ENCODE measurements at regions not wholly inside any gene's neighbourhood (a gene's known extent, or its start where the extent isn't known, plus 50 kb on each side); places are given as distances from the start of the nearest gene placed in this dataset.
A peak's percentile ranks its signal among the peaks of the same experiment; 100 is the strongest.
"Not testable (repeated sequence)": the region's sequence is repeated elsewhere in the genome, so short reads cannot be mapped to it uniquely, and the experiment has no call there.

DNA sequence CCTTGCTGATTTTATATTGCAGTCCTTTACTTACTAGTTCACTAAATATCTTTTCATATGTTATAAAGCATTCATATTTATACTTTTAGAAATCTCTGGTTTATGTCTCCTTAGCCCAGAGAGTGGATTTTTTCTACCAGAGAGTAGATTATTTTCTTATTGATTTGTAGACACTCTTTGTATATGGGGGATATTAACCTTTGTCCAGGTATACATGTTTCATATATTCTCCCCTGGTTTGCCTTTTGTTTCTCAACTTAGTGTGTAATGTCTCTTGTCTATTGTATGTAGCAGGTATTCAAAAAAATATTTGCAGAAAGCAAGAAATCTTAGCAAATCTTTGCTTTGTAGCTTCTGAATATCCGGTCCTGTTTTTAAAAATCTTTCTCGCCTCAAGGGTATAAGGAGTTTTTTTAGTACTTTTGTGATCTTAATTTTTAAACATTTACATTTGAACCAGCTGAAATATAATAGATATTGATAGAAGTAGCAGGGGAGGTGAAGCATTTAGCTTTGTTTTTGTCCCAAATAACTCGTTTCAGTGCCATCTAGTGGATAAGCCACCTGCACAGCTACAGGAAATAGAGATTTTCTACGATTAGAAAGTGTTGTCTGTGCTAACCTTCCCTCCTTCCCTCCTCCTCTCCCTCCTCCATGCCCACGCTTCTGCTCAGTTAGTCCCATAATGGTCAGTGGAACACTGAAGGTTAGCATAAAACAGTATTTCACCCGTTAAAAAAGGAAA is 97.0 kb downstream of the PHETA1 start:
- peak; percentile 23 for DNase-seq

DNA sequence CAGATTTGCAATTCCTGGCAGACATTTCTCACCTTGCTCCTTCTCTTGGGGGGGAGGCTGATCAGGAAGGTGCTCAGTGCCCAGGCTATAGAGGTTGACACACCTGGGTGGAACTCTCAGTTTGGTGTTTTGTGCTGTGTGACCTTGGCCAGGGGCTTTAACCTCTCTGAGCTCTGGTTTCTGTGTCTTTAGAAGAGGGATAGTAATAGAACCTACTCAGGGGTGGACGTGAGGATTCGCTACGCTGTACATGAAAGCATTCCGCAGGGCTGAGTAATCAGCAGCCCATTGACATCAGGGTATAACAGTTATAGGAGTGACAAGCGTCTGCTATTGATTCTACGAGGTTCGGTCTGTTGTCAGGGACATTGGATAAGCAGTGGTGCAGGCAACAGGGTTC is 98.1 kb downstream of the PHETA1 start:
- DNase-seq, result no peak

DNA sequence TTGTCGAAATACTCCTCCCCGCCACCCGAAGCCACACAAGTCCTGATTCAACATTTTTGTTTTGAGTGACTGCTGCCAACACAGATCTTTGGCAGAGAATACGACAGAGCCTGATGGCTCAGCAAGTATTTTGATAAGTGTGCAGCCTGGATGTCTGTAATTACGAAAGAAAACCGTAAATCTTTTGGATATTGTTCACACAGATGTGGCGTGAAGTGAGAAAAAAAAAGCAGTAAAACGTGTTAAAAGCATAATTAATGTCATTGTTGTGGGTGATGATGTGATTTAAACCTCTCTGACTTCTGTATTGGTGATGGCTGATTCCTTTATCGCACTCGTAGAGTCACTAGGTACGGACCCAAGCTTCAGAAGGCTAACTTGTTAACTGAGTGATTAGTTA is 98.7 kb downstream of the PHETA1 start:
- no peak for DNase-seq

DNA sequence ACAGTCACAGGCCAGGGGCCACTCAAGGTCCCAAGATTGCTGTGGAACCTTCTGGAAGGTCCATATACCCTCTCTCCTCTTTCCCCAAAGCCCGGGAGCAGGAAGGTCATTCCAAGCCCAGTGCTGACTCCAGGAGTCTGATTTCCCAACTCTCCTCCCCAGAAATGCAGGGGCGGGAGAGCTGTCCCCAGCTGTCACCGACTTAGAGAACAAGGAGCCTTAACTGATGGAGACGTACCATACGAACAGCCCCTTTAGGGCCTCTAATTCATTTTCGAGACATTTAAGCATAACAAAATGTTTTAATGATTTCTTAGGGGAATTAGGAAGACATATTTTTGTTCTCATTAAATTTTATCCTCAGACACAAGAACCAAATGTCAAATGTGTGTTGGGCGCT is 99.2 kb downstream of the PHETA1 start:
- DNase-seq, result no peak

DNA sequence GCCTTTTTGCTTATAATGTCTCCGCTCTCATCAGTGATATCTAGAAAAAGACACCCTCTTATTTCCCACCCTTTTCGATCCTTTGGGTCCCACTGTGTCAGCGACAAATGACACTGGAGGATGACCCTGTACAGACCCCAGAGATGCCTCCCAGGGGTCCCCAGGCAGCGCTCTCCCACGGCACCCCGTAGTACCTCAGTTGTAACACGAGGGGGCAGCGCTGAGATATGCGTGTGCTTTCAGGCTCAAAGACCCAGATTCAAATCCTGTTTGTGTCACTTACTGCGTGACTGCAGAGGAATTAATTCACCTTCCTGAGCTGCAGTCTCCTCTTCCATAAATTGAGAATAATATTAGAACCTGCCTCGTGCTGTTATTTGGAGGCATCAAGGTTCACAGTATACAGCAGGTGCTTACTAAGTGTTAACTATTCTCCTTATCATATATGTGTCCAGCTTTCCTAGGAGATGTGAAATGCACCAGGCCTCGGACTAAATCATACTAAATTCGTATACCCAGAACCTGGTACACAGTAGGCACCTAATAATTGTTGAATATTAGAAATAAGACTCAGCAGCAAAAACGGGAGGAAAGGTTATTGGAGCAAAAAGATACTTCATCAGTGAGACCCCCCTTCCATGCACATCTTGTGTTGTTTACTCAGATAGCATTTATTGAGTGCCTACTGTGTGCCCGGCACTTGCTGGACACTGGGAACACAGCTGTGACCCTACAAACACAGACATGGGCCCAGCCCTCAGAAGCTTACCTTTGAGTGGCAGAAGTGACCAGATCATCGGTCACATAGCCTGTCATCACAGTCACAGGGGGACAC is 99.9 kb downstream of the PHETA1 start:
- peak; percentile 34 for DNase-seq

DNA sequence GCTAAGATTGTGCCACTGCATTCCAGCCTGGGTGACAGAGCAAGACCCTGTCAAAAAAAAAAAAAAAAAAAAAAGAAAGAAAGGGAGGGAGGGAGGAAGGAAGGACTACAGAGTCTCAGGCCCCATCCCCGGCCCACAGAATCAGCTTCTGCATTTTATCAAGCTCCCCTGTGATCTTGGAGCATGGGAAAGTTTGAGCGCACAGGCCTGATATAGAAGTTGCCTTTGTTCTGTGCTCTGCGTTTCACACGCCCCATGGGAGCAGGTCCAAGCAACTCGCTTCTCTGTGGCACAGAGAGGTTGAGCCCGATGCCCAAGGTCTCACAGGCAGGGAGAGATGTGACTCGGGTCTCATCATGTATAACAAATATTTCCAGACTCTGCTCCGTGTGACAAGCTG is 101.8 kb downstream of the PHETA1 start:
- DNase-seq, result no peak

DNA sequence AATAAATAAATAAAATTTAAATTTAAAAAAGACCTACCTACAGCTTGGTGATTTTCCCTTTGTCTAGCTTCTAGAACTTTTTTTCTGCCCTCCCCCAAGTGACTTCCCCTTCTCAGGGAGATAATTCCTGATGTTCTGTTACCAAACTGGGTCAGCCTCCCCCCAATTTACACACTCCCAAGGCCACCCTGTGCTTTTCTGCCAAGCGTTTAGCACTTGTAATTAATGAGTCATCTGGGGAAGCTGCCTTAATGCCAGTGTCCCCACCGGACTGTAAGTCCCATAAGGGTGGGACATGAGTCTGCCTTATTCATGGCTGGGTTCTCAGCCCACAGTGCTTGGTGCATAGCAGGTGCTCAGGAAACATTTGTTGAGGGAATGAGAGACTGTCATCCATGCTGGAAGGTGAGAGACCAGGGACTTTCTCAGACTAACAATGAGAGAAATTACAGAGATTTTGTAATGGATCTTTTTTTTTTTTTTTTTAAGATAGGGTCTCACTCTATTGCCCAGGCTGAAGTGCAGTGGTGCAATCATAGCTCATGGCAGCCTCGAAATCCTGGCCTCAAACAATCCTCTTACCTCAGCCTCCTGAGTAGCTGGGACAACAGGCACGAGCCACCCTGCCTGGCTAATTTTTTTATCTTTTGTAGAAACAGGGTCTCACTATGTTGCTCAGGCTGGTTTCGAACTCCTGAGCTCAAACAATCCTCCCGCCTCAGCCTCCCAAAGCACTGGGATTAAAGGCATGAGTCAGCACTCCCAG is 106.8 kb downstream of the PHETA1 start:
- no peak for DNase-seq

DNA sequence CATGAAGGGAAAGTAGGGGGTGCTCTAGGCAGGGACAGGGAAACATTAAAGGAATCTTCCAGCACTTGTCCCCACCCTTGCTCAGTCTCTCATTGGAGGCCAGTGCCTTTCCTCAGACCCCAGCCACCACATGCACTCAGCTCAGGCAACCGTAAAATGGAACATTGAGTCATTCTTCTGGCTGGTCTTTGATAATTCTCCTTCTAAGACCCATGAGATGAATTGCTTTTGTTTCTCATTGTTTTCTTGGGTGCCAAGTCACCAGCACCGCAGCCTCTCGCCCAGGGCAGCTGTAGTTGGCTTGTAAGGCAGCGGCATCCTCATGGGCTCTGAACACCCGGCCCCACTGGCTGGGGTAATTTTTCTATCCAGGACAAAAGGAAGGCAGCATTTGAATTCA is 108.2 kb downstream of the PHETA1 start:
- DNase-seq, result no peak

DNA sequence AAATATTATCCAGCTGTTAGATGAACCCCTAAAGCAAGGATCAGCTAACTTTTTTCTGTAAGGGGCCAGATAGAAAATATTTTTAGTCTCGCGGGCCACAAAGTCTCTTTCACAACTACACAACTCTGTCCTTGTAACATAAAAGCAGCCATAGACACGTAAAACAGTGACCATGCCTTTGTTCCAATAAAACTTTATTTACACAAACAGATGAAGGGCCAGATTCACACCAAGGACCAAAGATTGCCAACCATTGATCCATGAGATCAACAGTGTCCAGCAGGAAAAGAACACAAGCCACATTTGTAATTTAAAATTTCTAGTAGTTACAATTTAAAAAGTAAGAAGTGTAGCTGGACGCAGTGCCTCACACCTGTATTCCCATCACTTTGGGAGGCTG is 109.7 kb downstream of the PHETA1 start:
- no peak for DNase-seq

DNA sequence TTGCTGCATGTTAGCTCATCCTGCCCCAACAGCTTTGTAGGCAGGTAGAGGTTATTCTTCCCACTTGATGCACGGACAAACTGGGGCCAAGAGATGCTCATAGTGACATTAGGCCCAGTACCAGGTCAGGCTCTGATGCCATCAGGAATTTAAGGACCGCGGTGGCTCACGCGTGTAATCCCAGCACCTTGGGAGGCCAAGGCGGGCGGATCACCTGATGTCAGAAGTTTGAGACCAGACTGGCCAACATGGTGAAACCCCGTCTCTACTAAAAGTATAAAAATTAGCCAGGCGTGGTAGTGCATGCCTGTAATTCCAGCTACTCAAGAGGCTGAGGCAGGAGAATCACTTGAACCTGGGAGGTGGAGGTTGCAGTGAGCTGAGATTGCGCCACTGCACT is 110.8 kb downstream of the PHETA1 start:
- not testable (repeated sequence) for DNase-seq

DNA sequence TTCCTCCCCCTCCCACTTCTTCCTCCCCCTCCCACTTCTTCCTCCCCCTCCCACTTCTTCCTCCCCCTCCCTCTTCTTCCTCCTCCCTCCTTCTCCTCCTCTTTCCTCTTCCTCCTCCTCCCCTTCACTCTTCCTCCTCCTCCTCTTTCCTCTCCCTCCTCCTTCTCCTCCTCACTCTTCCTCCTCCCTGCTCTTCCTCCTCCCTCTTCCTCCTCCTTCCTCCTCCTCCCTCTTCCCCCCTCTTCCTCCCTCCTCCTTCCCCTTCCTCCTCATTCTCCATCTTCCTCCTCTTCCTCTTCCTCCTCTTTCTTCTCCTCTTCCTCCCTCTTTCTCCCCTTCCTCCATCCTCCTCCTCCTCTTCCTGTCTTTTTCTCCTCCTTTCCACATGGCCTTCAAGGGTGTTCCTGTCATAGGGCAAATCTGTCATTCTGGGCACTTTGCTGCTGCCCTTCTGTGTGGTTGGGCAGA is 111.4 kb downstream of the PHETA1 start:
- DNase-seq, result no peak

DNA sequence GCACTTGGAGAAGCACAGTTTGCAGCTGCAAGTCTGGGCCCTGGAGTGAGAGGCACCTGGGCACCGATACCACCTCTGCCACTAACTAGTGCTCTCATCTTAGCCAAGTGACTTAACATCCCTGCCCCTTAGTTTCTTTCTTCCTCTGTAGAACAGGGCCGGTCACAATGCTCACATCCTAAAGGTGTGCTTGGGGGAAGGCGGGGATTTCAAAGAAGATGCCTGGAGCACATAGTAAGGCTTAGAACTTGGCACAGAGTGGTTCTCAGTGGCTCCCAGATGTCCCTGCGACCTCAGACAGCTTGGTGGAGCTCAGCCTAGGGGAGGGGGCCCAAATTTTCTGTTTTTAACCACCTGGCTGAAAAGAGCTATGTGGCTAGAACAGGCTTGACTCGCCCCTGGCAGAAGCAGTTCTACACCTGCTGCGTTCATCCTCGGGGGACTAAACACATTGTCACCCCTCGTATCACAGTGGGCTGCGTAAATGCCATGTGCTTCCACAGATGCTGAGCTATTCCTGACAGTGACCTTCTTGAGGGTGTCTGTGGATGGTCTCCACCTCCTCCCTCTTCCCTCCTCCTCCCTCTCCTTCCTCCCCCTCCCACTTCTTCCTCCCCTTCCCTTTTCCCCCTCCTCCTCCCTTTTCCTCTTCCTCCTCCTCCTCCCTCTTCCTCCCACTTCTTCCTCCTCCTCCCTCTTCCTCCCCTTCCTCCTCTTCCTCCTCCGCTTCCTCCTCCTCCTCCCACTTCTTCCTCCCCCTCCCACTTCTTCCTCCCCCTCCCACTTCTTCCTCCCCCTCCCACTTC is 112.1 kb downstream of the PHETA1 start:
- no peak for DNase-seq

DNA sequence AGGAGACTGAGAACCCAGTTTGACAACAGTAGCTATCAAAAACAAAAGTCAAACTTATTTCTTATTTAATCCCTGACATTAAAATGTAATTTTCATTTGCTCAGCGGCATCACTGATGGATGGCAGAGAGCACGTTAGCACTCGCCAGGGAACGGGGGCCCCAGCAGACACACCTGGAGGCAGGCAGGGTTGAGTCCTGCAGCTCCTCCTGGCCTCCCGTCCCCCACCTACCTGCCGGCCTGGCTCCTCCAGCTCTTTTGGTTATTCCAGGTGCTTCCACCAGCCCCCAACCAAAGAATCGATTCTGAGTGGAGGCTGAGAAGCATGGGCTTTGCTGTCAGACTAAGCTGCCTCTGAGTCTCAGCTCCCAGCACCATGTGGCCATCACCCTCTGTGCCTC is 113.6 kb downstream of the PHETA1 start:
- no peak for DNase-seq

DNA sequence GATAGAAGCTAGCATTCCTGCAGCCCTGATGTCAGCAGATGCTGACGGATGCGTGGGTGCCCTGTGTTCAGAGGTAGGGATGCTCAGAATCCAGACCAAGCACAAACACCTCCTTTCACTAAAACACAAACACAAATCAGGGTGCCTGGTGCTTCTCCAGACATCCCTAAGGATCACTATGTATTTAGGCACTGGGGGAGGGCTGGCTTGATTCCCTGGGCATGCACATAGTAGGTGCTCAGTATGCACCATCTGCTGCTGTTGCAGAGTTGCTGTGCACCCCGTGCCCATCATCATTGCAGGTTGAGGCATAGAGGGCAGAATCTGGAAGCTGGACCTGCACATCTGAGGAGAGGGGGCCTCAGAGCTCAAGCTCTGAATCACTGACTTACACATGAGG is 114.8 kb downstream of the PHETA1 start:
- no peak for DNase-seq

DNA sequence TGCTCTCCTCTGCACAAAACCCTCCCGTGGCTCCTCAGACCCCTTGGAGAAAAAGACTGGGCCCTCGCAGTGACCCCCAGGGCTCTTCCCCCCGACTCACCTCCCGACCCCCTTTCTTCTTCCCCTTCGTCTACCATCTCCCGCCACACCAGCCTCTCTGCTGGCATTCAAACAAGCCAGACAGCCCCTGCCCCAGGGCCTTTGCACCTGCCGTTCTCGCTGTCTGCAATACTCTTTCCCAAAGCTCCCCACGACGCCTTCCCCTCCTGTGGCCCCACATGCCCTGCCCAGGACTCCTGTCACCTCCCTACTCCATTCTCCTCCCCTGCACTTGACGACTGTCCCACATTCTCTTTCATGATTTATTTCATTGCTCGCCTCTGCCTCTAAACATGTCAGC is 115.7 kb downstream of the PHETA1 start:
- no peak for DNase-seq

DNA sequence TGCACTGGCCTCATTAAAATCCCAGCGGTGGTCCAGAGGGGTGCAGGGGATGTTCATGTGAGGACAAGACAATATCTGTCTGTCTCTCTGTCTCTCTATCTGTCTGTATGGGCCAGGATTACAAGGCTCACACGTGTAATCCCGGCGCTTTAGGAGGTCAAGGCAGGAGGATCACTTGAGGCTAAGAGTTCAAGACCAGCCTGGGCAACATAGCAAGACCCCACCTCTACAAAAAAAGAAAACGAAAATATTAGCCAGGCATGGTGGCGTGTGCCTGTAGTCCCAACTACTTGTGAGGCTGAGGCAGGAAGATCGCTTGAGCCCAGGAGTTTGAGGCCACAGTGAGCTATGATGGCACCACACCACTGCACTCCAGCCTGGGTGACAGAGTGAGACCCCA is 117.1 kb downstream of the PHETA1 start:
- DNase-seq, result no peak

DNA sequence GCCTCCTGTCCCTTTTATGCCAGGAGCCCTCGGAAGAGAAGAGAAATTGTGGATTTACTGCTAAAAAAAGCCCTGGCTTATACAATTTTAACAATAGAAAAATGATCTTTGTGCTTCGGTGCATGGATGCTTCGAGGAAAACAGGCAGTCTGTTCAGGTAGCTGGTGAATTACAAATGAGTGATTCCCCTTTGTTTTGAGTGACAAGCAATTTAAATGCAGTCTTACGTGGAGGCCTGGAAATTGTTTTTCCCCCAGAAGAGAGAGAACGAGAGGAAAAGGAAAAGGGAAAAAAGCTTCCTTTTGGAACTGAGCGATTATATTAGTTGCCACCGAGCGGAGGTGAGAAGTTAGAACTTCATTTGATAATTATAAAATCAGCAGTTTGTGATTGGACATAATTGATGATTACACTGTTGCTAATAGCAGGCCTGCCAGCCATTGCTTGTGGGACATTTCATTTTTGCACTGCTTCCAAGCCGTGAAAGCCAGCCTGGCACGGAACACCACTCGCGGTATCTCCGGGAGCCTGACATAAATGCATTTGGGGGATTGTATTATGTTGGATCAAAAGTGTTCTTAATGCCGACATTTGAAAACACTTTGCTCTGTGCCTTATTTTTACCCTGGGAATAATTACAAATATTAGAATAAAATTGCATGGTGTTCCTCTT is 117.7 kb downstream of the PHETA1 start:
- DNase-seq, result no peak

DNA sequence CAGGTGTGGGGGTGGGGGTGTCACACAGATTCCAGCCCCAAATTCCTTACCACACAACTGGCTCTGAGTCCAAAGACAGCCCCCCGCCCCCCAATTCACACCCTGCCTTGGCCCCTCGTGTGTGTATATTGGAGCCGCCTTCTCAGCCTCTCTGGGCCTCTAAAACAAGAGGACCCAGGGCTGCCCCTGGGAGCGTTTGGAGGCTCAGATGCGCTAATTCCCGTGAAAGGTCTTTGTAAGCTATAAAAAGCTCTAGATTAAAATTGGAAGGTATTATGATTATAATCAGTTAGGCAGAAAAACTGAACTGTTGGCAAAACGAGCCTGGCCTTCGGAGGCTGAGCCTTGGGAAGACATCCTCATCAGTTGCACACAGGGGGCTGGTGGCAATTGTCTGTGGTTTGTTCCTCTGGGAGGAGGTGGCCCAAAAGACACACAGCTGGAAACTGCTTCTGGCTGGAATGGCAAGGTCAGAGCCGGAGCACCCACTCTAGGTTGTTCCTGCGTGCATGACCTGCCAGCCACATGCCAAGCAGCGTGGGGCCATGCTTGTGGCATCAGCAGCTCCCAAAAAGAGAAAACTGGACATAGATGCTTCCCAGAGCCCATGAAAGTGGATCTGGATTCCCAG is 118.5 kb downstream of the PHETA1 start:
- DNase-seq, result no peak

DNA sequence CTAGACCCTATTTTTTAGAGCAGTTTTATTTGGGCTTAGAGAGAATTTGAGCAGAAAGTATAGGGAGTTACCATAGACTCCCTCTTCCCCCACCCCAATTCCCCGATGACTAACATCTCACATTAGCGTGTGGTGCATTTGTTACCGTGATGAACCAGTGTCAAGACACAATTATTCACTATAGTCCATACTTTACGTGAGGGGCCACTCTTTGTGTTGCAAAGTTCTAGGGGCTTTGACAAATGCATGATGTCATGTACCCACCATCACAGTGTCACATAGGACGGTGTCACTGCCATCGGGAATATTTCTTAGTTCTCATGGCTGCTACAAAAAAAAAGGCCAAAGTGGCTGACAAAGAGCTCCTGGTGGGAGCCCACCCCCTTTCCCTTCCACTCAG is 119.1 kb downstream of the PHETA1 start:
- DNase-seq, result no peak

DNA sequence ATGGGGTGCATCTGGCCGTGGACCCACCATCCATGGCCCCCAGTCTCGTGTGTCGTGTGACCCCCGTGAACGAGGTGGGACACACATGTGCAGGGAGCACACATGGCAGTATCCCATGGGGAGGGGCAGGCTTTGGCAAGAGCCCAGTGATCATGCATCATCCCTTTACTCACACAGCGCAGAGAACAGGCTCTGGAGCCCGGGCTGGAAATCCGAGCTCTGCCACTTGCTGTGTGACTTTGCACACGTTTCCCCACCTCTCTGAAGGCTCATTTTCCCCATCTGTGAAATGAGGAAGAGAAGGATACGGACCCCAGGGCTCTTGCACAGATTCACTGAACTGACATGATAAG is 119.9 kb downstream of the PHETA1 start:
- DNase-seq, result no peak

DNA sequence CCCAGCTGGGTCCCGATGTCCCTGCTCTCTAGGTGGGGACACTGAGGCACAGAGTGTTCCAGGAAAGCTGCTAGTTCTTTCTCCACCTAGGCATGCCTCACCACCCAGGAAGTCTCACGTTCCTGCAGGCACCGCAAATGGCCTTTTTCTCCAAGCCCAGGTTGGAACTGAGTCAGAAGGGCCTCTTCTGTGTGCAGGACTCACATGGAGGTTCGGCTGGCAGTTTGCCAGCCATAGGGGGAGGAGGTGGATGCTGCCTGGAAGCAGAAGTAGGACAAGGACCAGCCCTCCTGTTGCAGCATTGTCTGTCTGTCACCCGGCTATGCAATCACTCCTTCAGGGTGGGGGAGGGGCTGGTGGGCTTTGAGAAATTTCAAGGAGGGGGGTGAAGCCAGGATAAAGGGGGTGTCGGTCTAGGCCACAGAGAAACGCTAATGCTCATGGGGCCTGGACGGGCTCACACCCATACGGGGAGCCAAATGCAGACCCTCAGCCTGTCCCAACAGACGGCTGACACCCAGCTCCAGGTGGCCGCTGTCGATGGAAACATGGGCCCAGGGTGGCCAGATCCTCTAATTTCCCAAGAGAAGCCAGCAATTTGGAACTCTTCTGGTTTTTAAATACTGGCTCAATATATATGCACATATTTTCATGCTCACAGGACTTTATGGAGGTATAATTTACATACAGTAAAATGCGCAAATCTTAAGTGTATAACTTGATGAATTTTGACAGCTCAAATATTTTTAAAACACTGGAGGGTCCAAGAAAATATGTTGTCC is 120.5 kb downstream of the PHETA1 start:
- no peak for DNase-seq

Measured in dermis blood vessel endothelial cell (primary cell).